ENCODE measurements at regions not wholly inside any gene's neighbourhood (a gene's known extent, or its start where the extent isn't known, plus 50 kb on each side); places are given as distances from the start of the nearest gene placed in this dataset.

- no peaks in the 10 kb centered on the region for H3K79me2 ChIP-seq (ENCODE audit: low read length)
- H3K4me2 ChIP-seq (ENCODE audit: low read length): peak overlapping the region; percentile 58
- H4K20me1 ChIP-seq (ENCODE audit: low read length): no peaks in the 10 kb centered on the region
- no peak overlapping the region for H3K27ac ChIP-seq (ENCODE audit: low read length)
- ATAC-seq: peak; percentile 86
- peaks cover 53% of the 10 kb centered on the region for H3K27me3 ChIP-seq (ENCODE audit: low read length)
- intact Hi-C loops (cut with micrococcal nuclease): loop anchor here (1.0 to 10.0 kb wide), 4 partner anchors 66 to 1749 kb away; no protein-coding TSS in a partner anchor
- peak; percentile 76 for DNase-seq
- ChIA-PET CTCF (interaction anchor here (0.7 to 1.0 kb wide), 2 partner anchors 193 to 1235 kb away, joined by 4 to 6 read pairs; no protein-coding TSS in a partner anchor), POLR2A (ENCODE audit: unreplicated experiment) (no interaction called here)
- H3K9me2 ChIP-seq (replicated peaks; ENCODE audit: low read length): no peaks in the 10 kb centered on the region
- no TSS peak for BruUV-seq (replicated peaks)
- H3K9me3 ChIP-seq (ENCODE audit: low read length): no peaks in the 10 kb centered on the region
- peak overlapping the region; percentile 61 for H2AFZ ChIP-seq (ENCODE audit: low read length)
- peaks cover 4% of the 10 kb centered on the region; the same call in 1 of the 2 replicates for H3K4me1 ChIP-seq (ENCODE audit: insufficient read depth, low read length)
- no peak for TF ChIP-seq EZH2 (IDR thresholded peaks at IDR 0.05; ENCODE audit: low read length, unreplicated experiment)
- peak; percentile 75 for TF ChIP-seq CTCF (conservative IDR thresholded peaks at IDR 0.05; ENCODE audit: low read depth, low read length)
- TF ChIP-seq EZH2phosphoT487 (IDR thresholded peaks at IDR 0.05; ENCODE audit: borderline replicate concordance, low read length): no peak
- H3K4me3 ChIP-seq (ENCODE audit: low read length): peak overlapping the region; percentile 21; the same call in 1 of the 2 replicates
- H3K9ac ChIP-seq (ENCODE audit: low read length): no peak overlapping the region
- H3F3A ChIP-seq (ENCODE audit: low read length, unreplicated experiment): no peaks in the 10 kb centered on the region
- H3K36me3 ChIP-seq (ENCODE audit: low read depth, low read length): no peaks in the 10 kb centered on the region
Measured at GRCh38 chr20:52313341-52313963, 121.9 kb upstream of the ZFP64 start.

- intact Hi-C loops (cut with micrococcal nuclease): loop anchor here (2.0 to 10.0 kb wide), 2 partner anchors 903 to 1751 kb away; no protein-coding TSS in a partner anchor
- peaks cover 4% of the 10 kb centered on the region; the same call in 1 of the 2 replicates for H3K4me1 ChIP-seq (ENCODE audit: insufficient read depth, low read length)
Measured at GRCh38 chr20:52312132-52312729, 120.7 kb upstream of the ZFP64 start.

More at GRCh38 chr20:52312132-52312729, 120.7 kb upstream of the ZFP64 start:
- H3K4me2 ChIP-seq (ENCODE audit: low read length): no peak overlapping the region
- H2AFZ ChIP-seq (ENCODE audit: low read length): no peak overlapping the region
- H3K9me3 ChIP-seq (ENCODE audit: low read length): no peaks in the 10 kb centered on the region
- H3K79me2 ChIP-seq (ENCODE audit: low read length): no peaks in the 10 kb centered on the region
- H3K27ac ChIP-seq (ENCODE audit: low read length): no peak overlapping the region
- POLR2A ChIA-PET (ENCODE audit: unreplicated experiment): no interaction called here
- peaks cover 61% of the 10 kb centered on the region for H3K27me3 ChIP-seq (ENCODE audit: low read length)
- no peaks in the 10 kb centered on the region for H3K36me3 ChIP-seq (ENCODE audit: low read depth, low read length)
- no peaks in the 10 kb centered on the region for H3F3A ChIP-seq (ENCODE audit: low read length, unreplicated experiment)
- CTCF ChIA-PET: interaction anchor here (0.5 to 1.0 kb wide), 3 partner anchors 70 to 1236 kb away, joined by 3 to 7 read pairs (median 6); no protein-coding TSS in a partner anchor
- peak; percentile 46 for ATAC-seq
- H3K4me3 ChIP-seq (ENCODE audit: low read length): no peak overlapping the region
- peak; percentile 98 for TF ChIP-seq CTCF (conservative IDR thresholded peaks at IDR 0.05; ENCODE audit: low read depth, low read length)
- no peak for TF ChIP-seq EZH2phosphoT487 (IDR thresholded peaks at IDR 0.05; ENCODE audit: borderline replicate concordance, low read length)
- no peaks in the 10 kb centered on the region for H3K9me2 ChIP-seq (replicated peaks; ENCODE audit: low read length)
- no peak overlapping the region for H3K9ac ChIP-seq (ENCODE audit: low read length)
- no peaks in the 10 kb centered on the region for H4K20me1 ChIP-seq (ENCODE audit: low read length)
- DNase-seq: peak; percentile 90
- no TSS peak for BruUV-seq (replicated peaks)
